ACHN (cell line): ENCODE measurements at regions not wholly inside any gene's neighbourhood (a gene's known extent, or its start where the extent isn't known, plus 50 kb on each side); places are given as distances from the start of the nearest gene placed in this dataset.
"Not testable (repeated sequence)": the region's sequence is repeated elsewhere in the genome, so short reads cannot be mapped to it uniquely, and the experiment has no call there.

Experiments used
- DNase-seq: peaks from one replicate; pipeline ENCODE4 v3.0.0-alpha.2; 2015
- in situ Hi-C: cut with HindIII; loops from 2 replicates; pipeline ENCODE4 v1.10.0; 2017; ENCODE audit warnings: low sequenced_read_pairs, low pct_ligation_motif_present, low pct_unique_long_range_greater_than_20kb

DNA sequence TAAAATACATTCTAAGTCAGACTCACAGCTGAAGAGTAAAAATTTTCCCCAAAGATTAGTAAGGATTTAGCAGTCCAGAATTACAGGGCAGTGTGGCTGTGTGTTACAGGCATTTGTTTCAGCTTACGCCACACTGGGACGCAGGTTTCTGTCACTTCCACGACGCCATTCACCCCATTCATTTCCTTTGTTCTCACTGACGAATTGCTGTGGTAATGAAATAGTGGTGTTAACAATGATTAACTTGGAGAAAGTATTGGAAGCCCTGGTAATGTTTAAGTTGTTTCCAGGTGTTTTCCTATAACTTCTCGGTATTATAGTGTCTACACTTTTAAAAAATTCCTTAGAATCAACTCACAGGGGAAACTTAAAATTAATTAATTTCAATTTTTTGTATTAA, 370.9 kb downstream of the SH2D4B start:
- in situ Hi-C loops: no loop called here
- DNase-seq: no peak

DNA sequence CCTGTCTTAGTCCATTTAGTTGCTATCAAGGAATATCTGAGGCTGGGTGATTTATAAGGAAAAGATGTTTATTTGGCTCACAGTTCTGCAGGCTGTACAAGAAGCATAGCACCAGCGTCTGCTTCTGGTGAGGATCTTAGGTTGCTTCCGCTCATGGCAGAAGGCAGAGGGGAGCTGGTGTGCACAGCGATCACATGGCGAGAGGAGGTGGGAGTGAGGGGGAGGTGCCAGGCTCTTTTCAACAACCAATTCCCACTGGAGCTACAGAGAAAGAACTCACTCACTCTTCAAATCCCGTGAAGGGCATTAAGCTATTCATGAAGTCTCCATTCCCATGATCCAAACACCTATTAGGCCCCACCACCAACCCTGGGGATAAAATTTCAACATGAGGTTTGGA, 371.6 kb downstream of the SH2D4B start:
- in situ Hi-C loops: no loop called here
- DNase-seq: no peak

DNA sequence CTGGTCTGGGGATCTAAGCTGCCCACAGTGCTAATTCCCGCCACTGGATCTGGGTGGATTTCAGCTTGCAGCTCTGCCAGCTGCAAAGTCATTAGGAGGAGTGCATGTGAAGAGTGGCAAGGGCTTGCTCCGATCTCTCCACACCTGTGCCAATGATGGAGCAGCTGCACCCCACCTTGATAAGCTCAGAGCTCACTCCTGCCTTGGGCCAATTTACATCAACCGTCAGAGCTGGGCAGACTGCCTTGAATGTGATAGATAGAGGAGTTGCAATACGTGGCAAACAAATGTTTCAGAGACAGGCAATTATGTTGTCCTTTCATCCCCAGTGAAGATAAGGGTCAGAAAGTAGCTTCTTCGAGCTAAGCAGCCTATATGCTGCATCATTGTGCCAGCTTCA, 379.9 kb downstream of the SH2D4B start:
- DNase-seq: no peak
- in situ Hi-C loops: no loop called here

DNA sequence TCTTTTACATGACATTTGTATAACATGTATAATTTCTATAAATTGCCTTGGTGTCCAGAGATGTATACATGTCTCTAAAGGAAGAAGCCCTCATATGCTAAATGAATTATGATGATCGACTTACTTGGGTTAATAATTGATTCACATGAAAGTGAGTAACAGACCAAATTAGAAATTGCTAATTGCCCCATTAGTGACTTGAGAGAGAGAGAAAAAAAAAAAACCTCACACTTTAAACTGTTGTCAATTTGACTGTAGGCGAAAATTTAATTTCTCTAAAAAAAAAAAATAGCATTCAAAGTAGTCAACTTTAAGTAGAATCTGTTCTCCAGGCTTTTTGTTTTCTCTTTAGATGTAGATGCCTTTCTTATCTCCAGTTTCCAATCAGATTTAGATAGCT, 383.3 kb downstream of the SH2D4B start:
- no peak for DNase-seq
- in situ Hi-C loops: no loop called here

DNA sequence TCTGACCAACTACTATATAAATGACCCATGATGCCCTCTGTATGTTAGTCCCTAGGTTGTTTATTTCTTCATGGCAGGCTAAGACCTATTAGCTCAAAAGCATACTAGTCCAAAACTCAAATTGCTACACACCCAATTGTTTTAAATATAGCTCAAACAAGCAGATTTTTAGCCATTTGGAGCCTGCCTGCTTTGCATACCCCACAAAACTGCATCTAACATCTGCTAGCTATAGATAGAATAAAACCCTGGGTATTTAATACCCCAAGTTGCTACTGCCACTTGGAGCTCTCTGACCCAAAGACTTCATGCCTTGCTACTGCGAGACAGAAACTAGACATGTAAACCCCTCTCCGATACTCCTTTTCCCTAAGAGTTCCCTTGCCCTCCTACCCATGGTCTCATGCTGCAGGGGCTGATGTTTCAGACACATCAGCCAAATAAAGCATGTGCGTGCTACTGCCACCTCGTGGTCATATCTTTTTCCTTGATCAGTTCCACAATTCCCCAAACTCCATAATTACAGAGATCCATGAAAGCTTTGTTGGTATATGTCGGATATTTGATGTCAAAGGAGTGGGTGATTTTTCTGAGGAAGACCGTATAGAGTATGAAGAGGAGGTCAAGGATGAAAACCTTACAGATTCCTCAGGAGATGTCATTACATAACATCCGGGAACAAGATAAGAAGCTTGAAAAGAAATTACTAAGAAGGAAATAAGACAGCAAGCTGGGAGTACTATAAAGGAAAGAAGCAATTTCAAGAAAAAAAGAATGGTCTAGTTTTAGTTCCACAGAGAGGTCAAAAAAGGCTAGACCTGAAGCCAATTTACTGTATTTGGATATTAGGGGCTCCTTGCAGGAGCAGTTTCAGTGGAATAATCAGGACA, 386.6 kb downstream of the SH2D4B start:
- in situ Hi-C loops: no loop called here
- peak; percentile 57 for DNase-seq

DNA sequence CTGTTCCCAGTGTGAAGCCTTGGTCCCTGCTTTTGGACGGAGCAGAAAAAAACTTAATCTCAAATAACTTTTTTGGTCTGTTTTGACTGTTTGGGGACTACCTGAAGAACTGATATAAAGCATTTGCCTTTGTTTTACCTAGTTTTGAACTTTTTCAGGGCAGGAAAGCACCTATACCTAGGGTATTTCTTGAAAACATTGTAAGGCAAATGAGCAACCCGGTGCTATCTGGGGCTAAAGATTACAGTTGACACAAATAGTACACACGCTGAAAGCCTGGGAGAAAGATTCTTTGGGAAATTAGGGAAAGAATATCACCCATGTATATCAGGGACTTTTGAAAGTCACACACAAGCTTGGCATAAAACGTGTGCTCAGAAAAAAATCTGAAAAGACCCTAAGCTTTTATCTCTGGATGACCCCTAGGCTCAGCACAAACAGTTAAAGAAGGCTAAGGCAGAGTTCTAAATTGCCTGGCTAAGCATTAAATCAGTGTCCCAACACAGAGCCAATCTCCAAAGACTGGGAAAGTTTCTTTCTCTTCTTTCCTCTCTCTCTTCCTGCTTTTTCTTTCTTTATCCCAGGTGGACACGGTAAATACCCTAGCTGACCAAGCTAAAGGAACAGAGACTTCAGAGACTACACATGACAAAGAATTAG, 389.8 kb downstream of the SH2D4B start:
- in situ Hi-C loops: no loop called here
- no peak for DNase-seq

DNA sequence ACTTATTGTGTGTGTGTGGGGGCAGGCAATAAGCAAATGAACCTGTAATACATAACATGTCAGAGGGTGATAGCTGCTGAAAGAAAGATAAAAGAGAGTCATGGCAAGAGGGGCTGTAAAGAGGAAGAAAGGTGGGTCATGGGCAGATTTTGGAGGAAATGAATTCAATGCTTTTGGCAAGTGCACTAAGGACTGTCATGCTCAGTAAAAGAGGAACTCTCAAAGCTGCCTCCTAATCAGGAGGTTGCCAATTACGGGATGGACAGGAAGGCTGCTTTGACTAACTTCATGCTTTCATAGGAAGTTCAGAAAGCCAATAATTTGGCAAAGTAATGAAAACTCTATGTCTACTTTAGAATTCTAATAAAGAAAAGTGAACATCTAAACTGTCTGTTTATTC, 401.2 kb downstream of the SH2D4B start:
- in situ Hi-C loops: no loop called here
- DNase-seq: no peak

DNA sequence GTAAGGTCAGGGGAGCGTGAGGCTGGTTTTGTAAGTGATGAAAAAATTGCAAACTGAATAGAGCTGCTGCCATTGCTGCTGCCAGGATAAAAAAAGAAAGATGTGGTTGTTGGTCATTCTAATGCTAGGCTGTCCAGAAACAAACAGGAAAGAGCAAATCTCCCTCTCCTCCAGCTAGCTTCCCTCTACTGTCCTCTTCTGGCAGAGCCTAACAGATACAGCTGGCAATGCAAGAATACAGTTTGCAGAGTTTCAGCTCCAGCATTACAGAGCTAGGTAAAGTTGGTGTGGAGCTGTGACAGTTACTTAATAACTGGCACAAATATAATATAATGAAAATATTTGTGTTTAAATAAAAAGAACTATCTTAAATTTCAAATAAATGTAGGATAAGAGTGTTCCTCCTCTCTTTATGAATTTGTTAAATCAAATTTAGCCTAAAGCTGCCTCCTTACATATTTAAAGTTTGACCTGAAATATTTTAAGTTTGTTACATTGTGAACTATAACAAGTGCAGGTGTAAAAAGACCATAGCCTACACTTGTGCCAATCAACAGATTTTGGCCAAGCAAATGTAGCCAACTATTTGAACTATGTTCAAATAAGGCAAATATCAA, 407.7 kb downstream of the SH2D4B start:
- DNase-seq: peak; percentile 12
- in situ Hi-C loops: no loop called here

DNA sequence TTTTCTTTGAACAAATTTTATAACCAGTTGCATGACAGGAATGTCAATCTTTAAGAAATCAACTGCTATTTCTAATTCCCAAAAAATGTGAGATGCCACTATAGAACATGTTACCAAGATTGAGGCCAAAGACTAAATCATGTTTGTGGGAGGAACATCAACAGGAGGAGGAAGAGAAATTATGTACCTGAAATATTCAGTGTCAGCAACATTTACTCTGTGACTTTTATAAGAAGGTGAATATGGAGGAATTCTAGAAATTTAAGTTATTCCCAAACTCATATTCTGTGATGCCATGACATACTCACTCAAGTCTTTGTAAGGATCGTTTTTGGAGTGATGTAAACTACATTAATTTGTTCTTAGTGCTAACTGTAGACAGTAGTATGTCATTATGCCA, 408.4 kb downstream of the SH2D4B start:
- in situ Hi-C loops: no loop called here
- no peak for DNase-seq

DNA sequence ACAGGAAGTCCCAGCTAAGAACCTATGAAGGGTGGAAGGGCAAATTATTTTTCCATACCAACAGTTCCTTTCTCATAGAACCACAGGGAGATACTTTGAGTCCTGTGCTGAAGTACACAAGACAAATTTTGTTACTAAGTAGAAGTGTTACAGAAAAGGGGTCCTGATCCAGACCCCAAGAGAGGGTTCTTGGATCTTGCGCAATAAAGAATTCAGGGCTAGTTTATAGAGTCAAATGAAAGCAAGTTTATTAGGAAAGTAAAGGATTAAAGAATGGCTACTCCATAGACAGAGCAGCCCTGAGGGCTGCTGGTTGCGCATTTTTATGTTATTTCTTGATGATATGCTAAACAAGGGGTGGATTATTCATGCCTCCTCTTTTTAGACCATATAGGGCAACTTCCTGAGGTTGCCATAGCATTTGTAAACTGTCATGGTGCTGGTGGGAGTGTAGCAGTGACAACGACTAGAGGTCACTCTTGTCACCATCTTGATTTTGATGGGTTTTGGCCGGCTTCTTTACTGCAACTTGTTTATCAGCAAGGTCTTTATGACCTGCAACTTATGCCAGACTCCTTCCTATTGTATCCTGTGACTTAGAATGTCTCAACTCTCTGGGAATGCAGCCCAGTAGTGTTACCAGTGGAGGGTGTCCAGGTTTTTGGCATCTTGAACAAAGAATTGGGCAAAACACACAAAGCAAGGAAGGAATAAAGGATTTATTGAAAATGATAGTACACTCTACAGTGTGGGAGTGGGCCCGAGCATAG, 409.4 kb downstream of the SH2D4B start:
- DNase-seq: no peak
- in situ Hi-C loops: no loop called here

DNA sequence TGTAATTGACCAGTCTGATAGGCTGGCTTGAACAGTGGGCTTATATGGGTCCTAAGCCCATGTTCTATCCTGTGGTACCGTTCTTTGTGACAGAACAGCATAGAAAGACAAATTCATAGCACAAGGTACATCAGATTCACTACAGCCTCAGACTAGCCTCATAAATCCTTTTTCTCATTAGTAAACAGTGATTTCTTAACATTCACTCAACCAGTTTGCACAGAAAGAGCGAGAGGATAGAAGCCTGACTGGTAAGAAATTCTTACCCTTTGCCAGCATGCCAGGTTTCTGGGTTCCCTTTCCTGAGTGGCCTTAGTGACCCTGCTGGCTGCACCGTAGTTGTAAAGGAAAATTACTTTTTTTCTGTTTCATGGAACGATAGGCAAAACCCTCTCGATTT, 412.1 kb downstream of the SH2D4B start:
- no peak for DNase-seq
- in situ Hi-C loops: no loop called here

DNA sequence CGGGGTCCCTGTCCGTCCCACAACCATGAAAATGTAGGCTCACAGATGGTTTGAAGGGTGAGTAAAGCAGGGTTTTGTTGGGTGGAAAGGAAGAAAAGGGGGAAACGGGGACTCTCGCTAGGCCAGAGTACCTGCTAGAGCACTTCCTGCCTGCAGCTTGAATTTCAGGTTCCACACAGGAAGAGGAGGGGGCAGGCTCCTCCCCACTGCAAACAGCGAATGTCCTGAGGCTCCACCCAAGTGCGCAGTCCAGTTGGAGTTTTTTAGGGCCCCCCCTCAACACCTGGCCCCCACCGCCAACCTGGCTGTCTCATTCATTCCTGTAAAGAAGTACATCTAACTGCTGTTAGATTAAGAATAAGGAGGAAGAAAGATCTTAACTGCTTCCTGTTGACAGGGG, 414.7 kb downstream of the SH2D4B start:
- in situ Hi-C loops: no loop called here
- no peak for DNase-seq

DNA sequence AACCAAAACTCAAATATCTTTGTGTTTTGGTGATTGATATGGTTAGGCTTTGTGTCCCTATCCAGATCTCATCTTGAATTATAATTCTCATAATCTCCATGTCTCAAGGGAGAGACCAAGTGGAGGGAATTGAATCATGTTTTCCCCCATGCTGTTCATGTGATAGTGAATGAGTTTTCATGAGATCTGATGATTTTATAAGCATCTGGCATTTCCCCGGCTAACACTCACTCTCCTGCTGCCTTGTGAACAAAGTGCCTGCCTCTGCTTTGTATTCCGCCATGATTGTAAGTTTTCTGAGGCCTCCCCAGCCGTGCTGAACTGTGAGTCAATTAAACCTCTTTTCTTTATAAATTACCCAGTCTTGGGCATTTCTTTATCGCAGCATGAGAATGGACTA, 419.5 kb downstream of the SH2D4B start:
- DNase-seq: no peak
- in situ Hi-C loops: no loop called here

DNA sequence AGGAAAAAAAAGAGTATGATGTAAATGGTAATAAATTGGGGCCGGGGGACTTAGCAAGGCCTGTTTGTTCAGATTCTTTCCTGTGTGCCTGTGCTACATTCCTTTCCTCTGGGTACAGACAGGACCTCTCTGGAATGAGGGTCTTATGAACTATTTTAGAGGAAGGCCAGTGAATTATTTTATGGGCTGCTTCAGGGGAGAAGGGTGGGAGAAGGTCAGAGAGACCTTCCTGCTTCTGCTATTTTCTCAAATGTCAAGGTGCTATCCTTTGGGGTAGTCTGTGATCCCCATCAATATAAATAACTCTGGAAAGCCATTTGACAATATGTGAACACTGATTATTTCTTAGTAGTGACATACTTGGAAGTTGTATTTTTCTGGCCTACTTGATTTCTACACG, 426.5 kb downstream of the SH2D4B start:
- no peak for DNase-seq
- in situ Hi-C loops: no loop called here

DNA sequence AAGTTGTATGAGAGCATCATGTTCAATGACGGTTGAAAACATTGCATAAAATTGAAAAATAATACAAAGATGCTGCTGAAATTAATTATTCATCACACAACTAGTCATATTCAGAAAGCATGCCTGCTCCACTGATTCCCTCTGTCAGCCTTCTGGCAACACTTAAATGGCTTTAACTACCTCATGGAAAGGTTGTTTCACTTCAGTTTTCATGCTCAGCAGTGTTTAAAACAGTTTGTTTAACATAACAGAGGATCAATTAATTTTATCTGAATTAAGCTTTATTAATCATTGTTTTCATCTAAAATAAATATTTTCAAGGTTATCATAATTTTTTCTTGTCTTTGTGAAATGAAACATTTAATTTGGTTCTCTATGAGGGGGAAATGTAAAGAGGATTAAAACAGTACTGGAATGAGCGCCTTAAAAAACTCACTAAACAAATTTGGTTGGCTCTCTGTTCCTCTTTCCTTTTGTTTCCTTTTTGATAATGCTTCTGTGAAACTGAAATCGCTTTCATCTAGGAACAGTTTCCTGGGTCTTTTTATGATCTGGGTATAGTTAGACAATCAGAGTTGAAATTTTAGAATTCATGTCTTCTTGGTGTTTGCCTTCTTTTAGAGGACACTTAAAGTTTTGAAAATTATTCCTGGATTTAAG, 427.4 kb downstream of the SH2D4B start:
- in situ Hi-C loops: no loop called here
- no peak for DNase-seq

DNA sequence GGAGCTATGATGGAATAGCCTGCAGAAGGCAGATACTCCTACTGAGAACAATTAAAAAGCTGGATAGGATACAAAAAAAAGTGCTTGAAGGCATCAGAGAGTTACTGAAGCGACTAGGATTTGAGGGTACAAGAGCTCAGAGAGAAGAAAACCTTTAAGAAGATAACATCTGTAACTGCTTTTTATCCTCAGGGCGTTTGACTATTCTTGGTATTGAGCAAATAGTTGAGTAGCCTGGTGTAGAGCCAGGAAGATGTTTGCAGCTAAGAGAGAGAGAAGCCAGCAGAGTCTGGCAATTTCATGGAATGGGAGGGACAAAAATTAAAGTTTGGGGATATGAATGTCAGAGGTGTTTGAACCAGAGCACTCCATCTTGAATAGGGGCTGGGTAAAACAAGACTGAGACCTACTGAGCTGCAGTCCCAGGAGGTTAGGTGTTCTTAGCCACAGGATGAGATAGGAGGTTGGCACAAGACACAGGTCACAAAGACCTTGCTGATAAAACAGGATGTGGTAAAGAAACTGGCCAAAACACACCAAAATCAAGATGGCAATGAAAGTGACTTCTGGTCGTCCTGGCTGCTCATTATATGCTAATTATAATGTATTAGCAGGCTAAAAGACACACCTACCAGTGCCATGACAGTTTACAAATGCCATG, 428.8 kb downstream of the SH2D4B start:
- no peak for DNase-seq
- in situ Hi-C loops: no loop called here

DNA sequence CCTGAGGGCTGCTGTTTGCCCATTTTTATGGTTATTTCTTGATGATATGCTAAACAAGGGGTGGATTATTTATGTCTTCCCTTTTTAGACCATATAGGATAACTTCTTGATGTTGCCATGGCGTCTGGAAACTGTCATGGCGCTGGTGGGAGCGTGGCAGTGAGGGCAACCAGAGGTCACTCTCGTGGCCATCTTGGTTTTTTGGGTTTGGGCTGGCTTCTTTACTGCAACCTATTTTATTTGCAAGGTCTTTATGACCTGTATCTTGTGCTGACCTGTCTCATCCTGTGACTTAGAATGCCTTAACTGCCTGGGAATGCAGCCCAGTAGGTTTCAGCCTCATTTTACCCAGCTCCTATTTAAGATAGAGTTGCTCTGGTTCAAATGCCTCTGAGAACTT, 429.7 kb downstream of the SH2D4B start:
- in situ Hi-C loops, DNase-seq: not testable (repeated sequence)

DNA sequence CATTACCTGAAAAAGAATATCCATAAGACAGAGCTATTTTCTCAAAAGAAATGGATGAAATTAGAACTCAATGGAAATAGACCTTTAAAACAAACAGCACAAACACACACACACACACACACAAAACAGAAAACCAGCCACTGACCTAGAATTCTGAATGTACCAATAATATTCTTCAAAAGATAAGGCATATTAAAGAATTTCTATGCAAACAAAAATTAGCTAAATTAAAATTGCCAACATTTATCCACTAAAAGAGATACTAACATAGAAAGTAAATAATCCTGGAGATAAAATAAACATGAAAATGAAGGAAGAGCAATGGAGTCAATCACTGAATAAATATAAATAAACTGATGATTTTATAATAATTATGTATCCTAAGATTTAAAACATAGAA, 431.2 kb downstream of the SH2D4B start:
- no peak for DNase-seq
- in situ Hi-C loops: no loop called here
